ENCODE measurements at regions not wholly inside any gene's neighbourhood (a gene's known extent, or its start where the extent isn't known, plus 50 kb on each side); places are given as distances from the start of the nearest gene placed in this dataset.
"Not testable (repeated sequence)": the region's sequence is repeated elsewhere in the genome, so short reads cannot be mapped to it uniquely, and the experiment has no call there.

GRCh38 chr1:90295534-90295933 lies 300.6 kb downstream of the ZNF326 start:
- DNase-seq (ENCODE audit: low read depth in 2 of 2): no peak

GRCh38 chr1:90291431-90292216 lies 296.7 kb downstream of the ZNF326 start:
- DNase-seq (ENCODE audit: low read depth in 2 of 2): no peak

- DNase-seq (ENCODE audit: low read depth in 2 of 2): no peak
Measured at GRCh38 chr1:90282811-90283210, 287.9 kb downstream of the ZNF326 start.

GRCh38 chr1:90281886-90282285 lies 287.0 kb downstream of the ZNF326 start:
- not testable (repeated sequence) for DNase-seq (ENCODE audit: low read depth in 2 of 2)

- DNase-seq (ENCODE audit: low read depth in 2 of 2): no peak
Measured at GRCh38 chr1:90277270-90277669, 282.4 kb downstream of the ZNF326 start.

GRCh38 chr1:90274376-90274775 lies 279.5 kb downstream of the ZNF326 start:
- no peak for DNase-seq (ENCODE audit: low read depth in 2 of 2)

- DNase-seq (ENCODE audit: low read depth in 2 of 2): no peak
Measured at GRCh38 chr1:90273241-90273774, 278.4 kb downstream of the ZNF326 start.

GRCh38 chr1:90262791-90263190 lies 267.9 kb downstream of the ZNF326 start:
- no peak for DNase-seq (ENCODE audit: low read depth in 2 of 2)

- DNase-seq (ENCODE audit: low read depth in 2 of 2): no peak
Measured at GRCh38 chr1:90262286-90262685, 267.4 kb downstream of the ZNF326 start.

- no peak for DNase-seq (ENCODE audit: low read depth in 2 of 2)
Measured at GRCh38 chr1:90246069-90246468, 251.2 kb downstream of the ZNF326 start.

- no peak for DNase-seq (ENCODE audit: low read depth in 2 of 2)
Measured at GRCh38 chr1:90236493-90236892, 241.6 kb downstream of the ZNF326 start.

GRCh38 chr1:90223401-90223800 lies 228.5 kb downstream of the ZNF326 start:
- DNase-seq (ENCODE audit: low read depth in 2 of 2): no peak

- no peak for DNase-seq (ENCODE audit: low read depth in 2 of 2)
Measured at GRCh38 chr1:90220941-90221693, 226.2 kb downstream of the ZNF326 start.

GRCh38 chr1:90220496-90220895 lies 225.6 kb downstream of the ZNF326 start:
- no peak for DNase-seq (ENCODE audit: low read depth in 2 of 2)

- DNase-seq (ENCODE audit: low read depth in 2 of 2): not testable (repeated sequence)
Measured at GRCh38 chr1:90219166-90219871, 224.4 kb downstream of the ZNF326 start.

GRCh38 chr1:90210633-90211491 lies 216.0 kb downstream of the ZNF326 start:
- DNase-seq (ENCODE audit: low read depth in 2 of 2): no peak

GRCh38 chr1:90208949-90209348 lies 214.0 kb downstream of the ZNF326 start:
- DNase-seq (ENCODE audit: low read depth in 2 of 2): no peak

- DNase-seq (ENCODE audit: low read depth in 2 of 2): no peak
Measured at GRCh38 chr1:90206260-90206659, 211.3 kb downstream of the ZNF326 start.

GRCh38 chr1:90204780-90205179 lies 209.9 kb downstream of the ZNF326 start:
- no peak for DNase-seq (ENCODE audit: low read depth in 2 of 2)

- no peak for DNase-seq (ENCODE audit: low read depth in 2 of 2)
Measured at GRCh38 chr1:90204023-90204590, 209.2 kb downstream of the ZNF326 start.

Data from stimulated activated CD4-positive, alpha-beta T cell treated with anti-CD3 and anti-CD28 coated beads, Interleukin-15, amount 100 ng/mL, for 48 hours (primary cell).